ENCODE measurements at regions not wholly inside any gene's neighbourhood (a gene's known extent, or its start where the extent isn't known, plus 50 kb on each side); places are given as distances from the start of the nearest gene placed in this dataset.

- DNase-seq (ENCODE audit: unreplicated experiment) = no peak
- H3K9me3 Mint-ChIP-seq (ENCODE audit: unreplicated experiment) = peaks cover 15% of the 10 kb centered on the region
- no peak overlapping the region for H3K27ac Mint-ChIP-seq (ENCODE audit: low read depth, unreplicated experiment)
- intact Hi-C loops (cut with micrococcal nuclease) = no loop called here
- ChIA-PET CTCF (no interaction called here), POLR2A (no interaction called here)
- H3K4me3 Mint-ChIP-seq (ENCODE audit: unreplicated experiment) = no peak overlapping the region
- H3K4me1 Mint-ChIP-seq (ENCODE audit: insufficient read depth, unreplicated experiment) = no peaks in the 10 kb centered on the region
- H3K27me3 Mint-ChIP-seq (ENCODE audit: insufficient read depth, unreplicated experiment) = no peaks in the 10 kb centered on the region
- TF ChIP-seq, protein P1, sequence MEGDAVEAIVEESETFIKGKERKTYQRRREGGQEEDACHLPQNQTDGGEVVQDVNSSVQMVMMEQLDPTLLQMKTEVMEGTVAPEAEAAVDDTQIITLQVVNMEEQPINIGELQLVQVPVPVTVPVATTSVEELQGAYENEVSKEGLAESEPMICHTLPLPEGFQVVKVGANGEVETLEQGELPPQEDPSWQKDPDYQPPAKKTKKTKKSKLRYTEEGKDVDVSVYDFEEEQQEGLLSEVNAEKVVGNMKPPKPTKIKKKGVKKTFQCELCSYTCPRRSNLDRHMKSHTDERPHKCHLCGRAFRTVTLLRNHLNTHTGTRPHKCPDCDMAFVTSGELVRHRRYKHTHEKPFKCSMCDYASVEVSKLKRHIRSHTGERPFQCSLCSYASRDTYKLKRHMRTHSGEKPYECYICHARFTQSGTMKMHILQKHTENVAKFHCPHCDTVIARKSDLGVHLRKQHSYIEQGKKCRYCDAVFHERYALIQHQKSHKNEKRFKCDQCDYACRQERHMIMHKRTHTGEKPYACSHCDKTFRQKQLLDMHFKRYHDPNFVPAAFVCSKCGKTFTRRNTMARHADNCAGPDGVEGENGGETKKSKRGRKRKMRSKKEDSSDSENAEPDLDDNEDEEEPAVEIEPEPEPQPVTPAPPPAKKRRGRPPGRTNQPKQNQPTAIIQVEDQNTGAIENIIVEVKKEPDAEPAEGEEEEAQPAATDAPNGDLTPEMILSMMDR (IDR thresholded peaks at IDR 0.05; ENCODE audit: unreplicated experiment) = no peak
- BruUV-seq (replicated peaks) = no TSS peak
- no peaks in the 10 kb centered on the region for H3K36me3 Mint-ChIP-seq (ENCODE audit: insufficient read depth, unreplicated experiment)
Observed at GRCh38 chr12:40557980-40558379, 134.3 kb upstream of the CNTN1 start.

- Mint-ChIP-seq H3K27ac (ENCODE audit: low read depth, unreplicated experiment) (no peak overlapping the region), H3K36me3 (ENCODE audit: insufficient read depth, unreplicated experiment) (no peaks in the 10 kb centered on the region), H3K27me3 (ENCODE audit: insufficient read depth, unreplicated experiment) (peaks cover 10% of the 10 kb centered on the region), H3K4me3 (ENCODE audit: unreplicated experiment) (no peak overlapping the region), H3K4me1 (ENCODE audit: insufficient read depth, unreplicated experiment) (no peaks in the 10 kb centered on the region), H3K9me3 (ENCODE audit: unreplicated experiment) (no peaks in the 10 kb centered on the region)
- intact Hi-C loops (cut with micrococcal nuclease) = no loop called here
- BruUV-seq (replicated peaks) = no TSS peak
- DNase-seq (ENCODE audit: unreplicated experiment) = no peak
- TF ChIP-seq, protein P1 (IDR thresholded peaks at IDR 0.05; ENCODE audit: unreplicated experiment) = no peak
- ChIA-PET POLR2A (no interaction called here), CTCF (interaction anchor here (0.6 to 0.7 kb wide), 2 partner anchors 82 to 112 kb away, joined by 3 read pairs; no protein-coding TSS in a partner anchor)
Observed at GRCh38 chr12:40559865-40560264, 132.4 kb upstream of the CNTN1 start.

DNA sequence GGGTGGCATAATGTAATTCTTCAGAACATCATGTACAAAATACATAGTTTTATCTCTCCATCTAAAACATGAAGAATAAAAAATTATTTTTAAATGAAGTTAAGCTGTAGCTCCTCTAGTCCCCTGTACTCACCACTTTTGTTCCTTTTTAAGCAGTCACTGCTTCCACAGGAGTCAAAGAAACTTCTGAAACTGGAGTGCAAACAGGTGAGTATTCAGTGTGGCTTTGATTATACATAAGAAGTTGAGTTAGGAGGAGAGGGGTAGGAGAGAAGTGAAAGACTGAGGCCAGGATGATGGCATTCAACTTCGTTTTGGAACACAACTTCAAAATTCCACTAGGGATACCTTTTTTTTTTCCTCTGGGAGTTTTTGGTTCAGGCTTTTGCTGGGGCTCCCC lies 131.4 kb upstream of the CNTN1 start:
- TF ChIP-seq, protein P1 (IDR thresholded peaks at IDR 0.05; ENCODE audit: unreplicated experiment) = no peak
- no peaks in the 10 kb centered on the region for H3K9me3 Mint-ChIP-seq (ENCODE audit: unreplicated experiment)
- intact Hi-C loops (cut with micrococcal nuclease) = no loop called here
- ChIA-PET CTCF (interaction anchor here (0.5 to 0.7 kb wide), 3 partner anchors 10 to 114 kb away, joined by 3 to 4 read pairs (median 3); no protein-coding TSS in a partner anchor), POLR2A (no interaction called here)
- H3K36me3 Mint-ChIP-seq (ENCODE audit: insufficient read depth, unreplicated experiment) = no peaks in the 10 kb centered on the region
- H3K4me1 Mint-ChIP-seq (ENCODE audit: insufficient read depth, unreplicated experiment) = no peaks in the 10 kb centered on the region
- no peak overlapping the region for H3K27ac Mint-ChIP-seq (ENCODE audit: low read depth, unreplicated experiment)
- no peak for DNase-seq (ENCODE audit: unreplicated experiment)
- no peak overlapping the region for H3K4me3 Mint-ChIP-seq (ENCODE audit: unreplicated experiment)
- peaks cover 15% of the 10 kb centered on the region for H3K27me3 Mint-ChIP-seq (ENCODE audit: insufficient read depth, unreplicated experiment)
- BruUV-seq (replicated peaks) = no TSS peak

DNA sequence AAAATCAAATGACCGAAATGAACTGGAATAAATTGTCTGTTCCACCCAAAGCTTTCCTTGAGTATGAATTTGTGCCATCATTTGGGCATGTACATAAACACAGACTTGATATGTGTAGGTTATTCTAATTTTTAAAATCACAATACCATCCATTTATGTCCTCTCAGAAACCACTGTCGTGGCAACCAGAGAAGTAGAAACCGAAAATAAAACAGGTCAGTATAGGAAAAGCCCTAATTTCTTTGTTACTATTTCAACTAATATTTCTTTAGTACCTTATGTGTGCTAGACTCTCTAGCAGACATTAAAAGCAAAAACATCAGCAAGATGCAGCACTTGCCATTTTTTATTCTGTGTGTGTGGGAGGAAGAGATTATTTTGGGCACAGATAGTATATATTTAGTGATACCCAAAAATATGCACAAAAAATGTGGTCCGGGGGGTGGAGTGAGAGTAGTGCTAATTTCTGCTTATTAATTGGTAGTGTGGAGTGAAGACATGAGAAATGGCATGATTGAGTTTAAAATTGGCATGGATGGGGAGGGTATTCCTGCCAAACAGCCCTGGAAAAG lies 130.8 kb upstream of the CNTN1 start:
- BruUV-seq (replicated peaks) = no TSS peak
- ChIA-PET POLR2A (no interaction called here), CTCF (interaction anchor here (0.6 to 1.0 kb wide), 2 partner anchors 11 to 223 kb away, joined by 3 to 4 read pairs; no protein-coding TSS in a partner anchor)
- Mint-ChIP-seq H3K36me3 (ENCODE audit: insufficient read depth, unreplicated experiment) (no peaks in the 10 kb centered on the region), H3K4me3 (ENCODE audit: unreplicated experiment) (no peak overlapping the region), H3K4me1 (ENCODE audit: insufficient read depth, unreplicated experiment) (no peaks in the 10 kb centered on the region), H3K27me3 (ENCODE audit: insufficient read depth, unreplicated experiment) (peaks cover 15% of the 10 kb centered on the region), H3K27ac (ENCODE audit: low read depth, unreplicated experiment) (no peak overlapping the region), H3K9me3 (ENCODE audit: unreplicated experiment) (no peaks in the 10 kb centered on the region)
- no peak for DNase-seq (ENCODE audit: unreplicated experiment)
- intact Hi-C loops (cut with micrococcal nuclease) = no loop called here
- TF ChIP-seq, protein P1 (IDR thresholded peaks at IDR 0.05; ENCODE audit: unreplicated experiment) = no peak
